Ishikawa (cell line): ENCODE measurements at regions not wholly inside any gene's neighbourhood (a gene's known extent, or its start where the extent isn't known, plus 50 kb on each side); places are given as distances from the start of the nearest gene placed in this dataset.

Experiments used
- CEBPB ChIP-seq: IDR thresholded peaks from 2 replicates; pipeline ENCODE4 v1.6.1; 2012
- EGR1 ChIP-seq: IDR thresholded peaks from 2 replicates; pipeline ENCODE4 v1.6.1; 2012
- EP300 ChIP-seq: IDR thresholded peaks from 2 replicates; pipeline ENCODE4 v1.6.1; 2012; ENCODE audit warnings: borderline replicate concordance
- FOXM1 ChIP-seq: IDR thresholded peaks from 2 replicates; pipeline ENCODE4 v1.6.1; 2012; ENCODE audit warnings: low read depth, borderline replicate concordance
- MAX ChIP-seq: IDR thresholded peaks from 2 replicates; pipeline ENCODE4 v1.6.1; 2012
- NFIC ChIP-seq: IDR thresholded peaks from 2 replicates; pipeline ENCODE4 v1.6.1; 2012
- RAD21 ChIP-seq: IDR thresholded peaks from 2 replicates; pipeline ENCODE4 v1.6.1; 2012; ENCODE audit warnings: low read depth
- TAF1 ChIP-seq: IDR thresholded peaks from 2 replicates; pipeline ENCODE4 v1.6.1; 2012; ENCODE audit warnings: low read depth, mild to moderate bottlenecking
- TEAD4 ChIP-seq: IDR thresholded peaks from 2 replicates; pipeline ENCODE4 v1.6.1; 2012
- YY1 ChIP-seq: IDR thresholded peaks from 2 replicates; pipeline ENCODE4 v1.6.1; 2012; ENCODE audit warnings: low read depth
- TF ChIP-seq, protein P1 (sequence below): IDR thresholded peaks from 2 replicates; pipeline ENCODE4 v1.6.1; 2012; ENCODE audit warnings: low read depth, mild to moderate bottlenecking
- TF ChIP-seq, protein P2 (sequence below): IDR thresholded peaks from 2 replicates; pipeline ENCODE4 v1.6.1; 2012

DNA sequence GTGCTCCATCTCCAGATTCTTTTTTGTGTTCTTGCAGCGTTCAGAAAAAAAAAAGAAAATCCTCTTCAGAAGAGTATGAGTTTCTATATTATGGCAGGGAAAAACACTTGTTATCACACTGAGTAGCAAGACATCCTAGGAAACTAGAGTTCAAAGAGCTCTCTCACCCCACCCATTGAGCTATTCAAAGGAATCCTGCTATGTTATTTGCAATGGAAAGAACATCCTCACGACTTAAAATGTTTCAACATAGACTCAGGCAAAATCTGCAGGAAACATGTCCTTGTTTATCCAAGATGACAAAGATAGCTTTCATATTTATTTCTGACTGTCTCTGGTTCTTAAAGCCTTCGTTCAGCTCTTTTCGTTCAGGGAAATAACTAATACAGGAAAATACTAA, 331.6 kb upstream of the ANO5 start:
- TF ChIP-seq EP300 (no peak), YY1 (no peak), FOXM1 (no peak), CEBPB (no peak), TAF1 (no peak), TEAD4 (no peak), RAD21 (no peak), MAX (no peak), NFIC (no peak), EGR1 (no peak)
- TF ChIP-seq, protein P1, sequence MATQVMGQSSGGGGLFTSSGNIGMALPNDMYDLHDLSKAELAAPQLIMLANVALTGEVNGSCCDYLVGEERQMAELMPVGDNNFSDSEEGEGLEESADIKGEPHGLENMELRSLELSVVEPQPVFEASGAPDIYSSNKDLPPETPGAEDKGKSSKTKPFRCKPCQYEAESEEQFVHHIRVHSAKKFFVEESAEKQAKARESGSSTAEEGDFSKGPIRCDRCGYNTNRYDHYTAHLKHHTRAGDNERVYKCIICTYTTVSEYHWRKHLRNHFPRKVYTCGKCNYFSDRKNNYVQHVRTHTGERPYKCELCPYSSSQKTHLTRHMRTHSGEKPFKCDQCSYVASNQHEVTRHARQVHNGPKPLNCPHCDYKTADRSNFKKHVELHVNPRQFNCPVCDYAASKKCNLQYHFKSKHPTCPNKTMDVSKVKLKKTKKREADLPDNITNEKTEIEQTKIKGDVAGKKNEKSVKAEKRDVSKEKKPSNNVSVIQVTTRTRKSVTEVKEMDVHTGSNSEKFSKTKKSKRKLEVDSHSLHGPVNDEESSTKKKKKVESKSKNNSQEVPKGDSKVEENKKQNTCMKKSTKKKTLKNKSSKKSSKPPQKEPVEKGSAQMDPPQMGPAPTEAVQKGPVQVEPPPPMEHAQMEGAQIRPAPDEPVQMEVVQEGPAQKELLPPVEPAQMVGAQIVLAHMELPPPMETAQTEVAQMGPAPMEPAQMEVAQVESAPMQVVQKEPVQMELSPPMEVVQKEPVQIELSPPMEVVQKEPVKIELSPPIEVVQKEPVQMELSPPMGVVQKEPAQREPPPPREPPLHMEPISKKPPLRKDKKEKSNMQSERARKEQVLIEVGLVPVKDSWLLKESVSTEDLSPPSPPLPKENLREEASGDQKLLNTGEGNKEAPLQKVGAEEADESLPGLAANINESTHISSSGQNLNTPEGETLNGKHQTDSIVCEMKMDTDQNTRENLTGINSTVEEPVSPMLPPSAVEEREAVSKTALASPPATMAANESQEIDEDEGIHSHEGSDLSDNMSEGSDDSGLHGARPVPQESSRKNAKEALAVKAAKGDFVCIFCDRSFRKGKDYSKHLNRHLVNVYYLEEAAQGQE: no peak
- TF ChIP-seq, protein P2, sequence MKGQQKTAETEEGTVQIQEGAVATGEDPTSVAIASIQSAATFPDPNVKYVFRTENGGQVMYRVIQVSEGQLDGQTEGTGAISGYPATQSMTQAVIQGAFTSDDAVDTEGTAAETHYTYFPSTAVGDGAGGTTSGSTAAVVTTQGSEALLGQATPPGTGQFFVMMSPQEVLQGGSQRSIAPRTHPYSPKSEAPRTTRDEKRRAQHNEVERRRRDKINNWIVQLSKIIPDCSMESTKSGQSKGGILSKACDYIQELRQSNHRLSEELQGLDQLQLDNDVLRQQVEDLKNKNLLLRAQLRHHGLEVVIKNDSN: no peak
